Suppressor macrophage treated with lipopolysaccharide for 1 hour (primary cell): ENCODE measurements at regions not wholly inside any gene's neighbourhood (a gene's known extent, or its start where the extent isn't known, plus 50 kb on each side); places are given as distances from the start of the nearest gene placed in this dataset.
A peak's percentile ranks its signal among the peaks of the same experiment; 100 is the strongest.

ENCODE experiments used
- DNase-seq, 3 donors: peaks; one replicate each; pipeline ENCODE4 v3.0.0-alpha.2; 2020 to 2022

GRCh38 chr13:26965952-26966700 lies 205.5 kb downstream of the USP12 start:
- DNase-seq, result no peak

GRCh38 chr13:26964278-26965250 lies 204.0 kb upstream of the GPR12 start:
- no peak for DNase-seq

- no peak for DNase-seq
These were observed 202.1 kb upstream of the GPR12 start for GRCh38 chr13:26962671-26963070.

- no peak for DNase-seq
These were observed 201.5 kb upstream of the GPR12 start for GRCh38 chr13:26961890-26962615.

GRCh38 chr13:26957182-26957581 lies 196.6 kb upstream of the GPR12 start:
- DNase-seq, result peak; percentile 19 to 26 (median 22)

- DNase-seq, result no peak
These were observed 196.0 kb upstream of the GPR12 start for GRCh38 chr13:26956522-26957142.

GRCh38 chr13:26954976-26955375 lies 194.4 kb upstream of the GPR12 start:
- DNase-seq, result no peak

GRCh38 chr13:26953291-26953690 lies 192.7 kb upstream of the GPR12 start:
- no peak for DNase-seq

- no peak for DNase-seq
These were observed 192.1 kb upstream of the GPR12 start for GRCh38 chr13:26952551-26953143.

- no peak for DNase-seq
These were observed 191.1 kb upstream of the GPR12 start for GRCh38 chr13:26951581-26952177.

GRCh38 chr13:26950968-26951367 lies 190.4 kb upstream of the GPR12 start:
- no peak for DNase-seq

GRCh38 chr13:26950546-26950945 lies 190.0 kb upstream of the GPR12 start:
- DNase-seq, result no peak

GRCh38 chr13:26949701-26950502 lies 189.3 kb upstream of the GPR12 start:
- no peak for DNase-seq

GRCh38 chr13:26948353-26948752 lies 187.8 kb upstream of the GPR12 start:
- DNase-seq, result no peak

GRCh38 chr13:26946684-26947343 lies 186.2 kb upstream of the GPR12 start:
- DNase-seq, result peak; percentile 19 to 50 (median 42)

GRCh38 chr13:26943748-26944147 lies 183.2 kb upstream of the GPR12 start:
- DNase-seq, result no peak

GRCh38 chr13:26942184-26942583 lies 181.6 kb upstream of the GPR12 start:
- no peak for DNase-seq

- DNase-seq, result peak in 1 of 3 donors; percentile 5
These were observed 181.0 kb upstream of the GPR12 start for GRCh38 chr13:26941345-26942174.

GRCh38 chr13:26934096-26934495 lies 173.5 kb upstream of the GPR12 start:
- no peak for DNase-seq
